ENCODE measurements at regions not wholly inside any gene's neighbourhood (a gene's known extent, or its start where the extent isn't known, plus 50 kb on each side); places are given as distances from the start of the nearest gene placed in this dataset.

GRCh38 chr2:118473846-118474540 is 373.5 kb downstream of the EN1 start (continued):
- TF ChIP-seq PKNOX1 (IDR thresholded peaks at IDR 0.05) (no peak), BCOR (IDR thresholded peaks at IDR 0.05) (no peak), ZNF639 (CRISPR knock-in tag; conservative IDR thresholded peaks at IDR 0.05 in 1 of 2, IDR thresholded peaks at IDR 0.05 in 1 of 2) (no peak), XRCC5 (IDR thresholded peaks at IDR 0.05; ENCODE audit: low read depth, low read length) (no peak), STAG1 (CRISPR knock-in tag; IDR thresholded peaks at IDR 0.05; ENCODE audit: borderline replicate concordance) (no peak)

GRCh38 chr2:118473241-118473640 is 374.2 kb downstream of the EN1 start:
- Histone ChIP-seq H3K4me1 (replicated peaks in 1 of 2; ENCODE audit: control insufficient read depth in 2 of 2, insufficient read depth in 2 of 2, low read length in 2 of 2) (peaks cover 0 to 4% of the 10 kb centered on the region in 2 experiments; a peak in 1 of 5 replicates), H4K20me1 (replicated peaks; ENCODE audit: control insufficient read depth, insufficient read depth, low read length) (no peaks in the 10 kb centered on the region), H3K27me3 (ENCODE audit: control insufficient read depth in 2 of 2, insufficient read depth in 2 of 2, low read length in 2 of 2) (peaks cover 6 to 12% of the 10 kb centered on the region in 2 experiments; a peak in 4 of 5 replicates), H2AFZ (ENCODE audit: low read depth, low read length) (no peak overlapping the region), H3K36me3 (ENCODE audit: control insufficient read depth, insufficient read depth, low read length) (no peaks in the 10 kb centered on the region), H3K27ac (ENCODE audit: extremely low read depth, low read depth, low read length) (no peak overlapping the region), H3K9ac (ENCODE audit: insufficient read depth in 1 of 2, low read depth in 2 of 2, low read length in 2 of 2) (no peak overlapping the region), H3K79me2 (ENCODE audit: control insufficient read depth, insufficient read depth, low read length) (no peaks in the 10 kb centered on the region), H3K9me1 (ENCODE audit: control insufficient read depth, insufficient read depth, low read length) (no peaks in the 10 kb centered on the region), H3K4me3 (no peak overlapping the region), H3K4me2 (ENCODE audit: insufficient read depth, low read length) (no peak overlapping the region), H3K9me3 (replicated peaks; ENCODE audit: control insufficient read depth, insufficient read depth, low read depth, low read length) (no peaks in the 10 kb centered on the region)
- DNase-seq (ENCODE audit: extremely low read depth in 1 of 4, low spot score in 3 of 4) (no peak), FAIRE-seq (no peak), ATAC-seq (no peak)
- WGBS (ENCODE audit: insufficient coverage, low coverage, missing lambda C conversion rate) = 0% methylated on average over 5 of the region's 5 CpGs
- no TSS peak for BruUV-seq (replicated peaks)
- CTCF ChIA-PET (ENCODE audit: low intra/inter-chr PET ratio) = no interaction called here
- POLR2A ChIA-PET = no interaction called here
- in situ Hi-C loops (cut with MboI) (no loop called here), intact Hi-C loops (cut with micrococcal nuclease) (no loop called here)
- TF ChIP-seq NFE2L1 (tag; IDR thresholded peaks at IDR 0.05; ENCODE audit: borderline replicate concordance, low read depth) (no peak), ZSCAN29 (IDR thresholded peaks at IDR 0.05) (no peak), ZNF408 (CRISPR knock-in tag; IDR thresholded peaks at IDR 0.05; ENCODE audit: low read depth) (no peak), ZNF407 (IDR thresholded peaks at IDR 0.05; ENCODE audit: low read depth) (no peak), EP400 (IDR thresholded peaks at IDR 0.05) (no peak), ADNP (tag; IDR thresholded peaks at IDR 0.05) (no peak)

Data from K562 (cell line).